Loucy (cell line): ENCODE measurements at regions not wholly inside any gene's neighbourhood (a gene's known extent, or its start where the extent isn't known, plus 50 kb on each side); places are given as distances from the start of the nearest gene placed in this dataset.

Experiments
- H2AFZ ChIP-seq: fragments of 200-600 bp; sonication (generic); 2 replicates; pipeline ENCODE4 v1.6.0; 2016; ENCODE audit warnings: antibody characterized with exemption, mild to moderate bottlenecking, low read length, moderate library complexity
- H3F3A ChIP-seq: fragments of 200-600 bp; 2 replicates; pipeline ENCODE4 v1.6.0; 2016; ENCODE audit warnings: antibody characterized with exemption, low read depth, mild to moderate bottlenecking
- H3K27me3 ChIP-seq: fragments of 200-600 bp; sonication (generic); 2 replicates; pipeline ENCODE4 v1.6.1; 2014; ENCODE audit warnings: low read length, mild to moderate bottlenecking; ENCODE audit not compliant: insufficient read depth, poor library complexity, severe bottlenecking
- H3K36me3 ChIP-seq: fragments of 200-600 bp; sonication (generic); 2 replicates; pipeline ENCODE4 v1.6.1; 2016; ENCODE audit warnings: low read length; ENCODE audit not compliant: insufficient read depth
- H3K4me1 ChIP-seq: fragments of 200-600 bp; sonication (generic); 2 replicates; pipeline ENCODE4 v1.5.1; 2014; ENCODE audit warnings: low read length, mild to moderate bottlenecking; ENCODE audit not compliant: insufficient read depth, poor library complexity, severe bottlenecking
- H3K4me2 ChIP-seq: fragments of 200-600 bp; sonication (generic); 2 replicates; pipeline ENCODE4 v1.6.0; 2014; ENCODE audit warnings: antibody characterized with exemption, low read length, low read depth, mild to moderate bottlenecking; ENCODE audit not compliant: poor library complexity, severe bottlenecking
- H3K4me3 ChIP-seq: fragments of 200-600 bp; sonication (generic); 2 replicates; pipeline ENCODE4 v1.5.1; 2014; ENCODE audit warnings: low read length, mild to moderate bottlenecking, mixed read lengths; ENCODE audit not compliant: poor library complexity, severe bottlenecking
- H3K79me2 ChIP-seq: fragments of 200-600 bp; sonication (generic); 2 replicates; pipeline ENCODE4 v1.6.1; 2014; ENCODE audit warnings: low read length; ENCODE audit not compliant: insufficient read depth
- H3K9ac ChIP-seq: fragments of 200-600 bp; sonication (generic); 2 replicates; pipeline ENCODE4 v1.6.0; 2014; ENCODE audit warnings: mild to moderate bottlenecking, low read depth, low read length, moderate library complexity; ENCODE audit not compliant: poor library complexity, severe bottlenecking
- H3K9me2 ChIP-seq: fragments of 200-600 bp; sonication (generic); replicated peaks from 2 replicates; pipeline ENCODE4 v1.6.1; 2016; ENCODE audit warnings: low read depth, low read length, mixed read lengths
- H3K9me3 ChIP-seq: fragments of 200-600 bp; sonication (generic); 2 replicates; pipeline ENCODE4 v1.6.1; 2014; ENCODE audit warnings: mild to moderate bottlenecking, antibody characterized with exemption, low read length, low read depth; ENCODE audit not compliant: insufficient read depth
- H4K20me1 ChIP-seq: fragments of 200-600 bp; sonication (generic); 2 replicates; pipeline ENCODE4 v1.6.0; 2014; ENCODE audit warnings: antibody characterized with exemption, low read length, mild to moderate bottlenecking; ENCODE audit not compliant: insufficient read depth, poor library complexity, severe bottlenecking
- CTCF ChIP-seq: fragments of 200-600 bp; sonication (generic); conservative IDR thresholded peaks from 2 replicates; pipeline ENCODE4 v1.5.1; 2014; ENCODE audit warnings: mild to moderate bottlenecking, antibody characterized with exemption, low read length
- EZH2phosphoT487 ChIP-seq: fragments of 200-600 bp; IDR thresholded peaks from 2 replicates; pipeline ENCODE4 v1.6.1; 2018; ENCODE audit warnings: antibody characterized with exemption, mild to moderate bottlenecking, moderate library complexity, borderline replicate concordance

- Histone ChIP-seq H4K20me1 (no peaks in the 10 kb centered on the region), H3K79me2 (no peaks in the 10 kb centered on the region), H3K9me3 (no peaks in the 10 kb centered on the region), H3K9me2 (no peaks in the 10 kb centered on the region), H3F3A (no peaks in the 10 kb centered on the region), H3K4me1 (no peaks in the 10 kb centered on the region), H3K27me3 (no peaks in the 10 kb centered on the region), H3K4me3 (no peak overlapping the region), H3K9ac (no peak overlapping the region), H2AFZ (no peak overlapping the region), H3K36me3 (no peaks in the 10 kb centered on the region), H3K4me2 (no peak overlapping the region)
- no peak for TF ChIP-seq EZH2phosphoT487
- TF ChIP-seq CTCF = no peak
Observed at GRCh38 chr22:27295605-27296004, 506.0 kb downstream of the MN1 start.

- H2AFZ ChIP-seq = no peak overlapping the region
- H3K9ac ChIP-seq = no peak overlapping the region
- H3F3A ChIP-seq = no peaks in the 10 kb centered on the region
- no peaks in the 10 kb centered on the region for H3K36me3 ChIP-seq
- no peak overlapping the region for H3K4me3 ChIP-seq
- H3K4me1 ChIP-seq = no peaks in the 10 kb centered on the region
- H4K20me1 ChIP-seq = no peaks in the 10 kb centered on the region
- H3K9me3 ChIP-seq = no peaks in the 10 kb centered on the region
- H3K79me2 ChIP-seq = no peaks in the 10 kb centered on the region
- H3K9me2 ChIP-seq = no peaks in the 10 kb centered on the region
- TF ChIP-seq EZH2phosphoT487 (no peak), CTCF (no peak)
- no peak overlapping the region for H3K4me2 ChIP-seq
- H3K27me3 ChIP-seq = no peaks in the 10 kb centered on the region
Observed at GRCh38 chr22:27296091-27296675, 505.4 kb downstream of the MN1 start.

- Histone ChIP-seq H3K27me3 (no peaks in the 10 kb centered on the region), H3K9me2 (no peaks in the 10 kb centered on the region), H4K20me1 (no peaks in the 10 kb centered on the region), H3K4me2 (no peak overlapping the region), H3F3A (no peaks in the 10 kb centered on the region), H3K36me3 (no peaks in the 10 kb centered on the region), H3K9ac (no peak overlapping the region), H3K9me3 (no peaks in the 10 kb centered on the region), H3K4me3 (no peak overlapping the region), H3K79me2 (no peaks in the 10 kb centered on the region), H2AFZ (no peak overlapping the region), H3K4me1 (no peaks in the 10 kb centered on the region)
- TF ChIP-seq EZH2phosphoT487 (no peak), CTCF (no peak)
Observed at GRCh38 chr22:27297125-27297524, 504.4 kb downstream of the MN1 start.
